Left lung (tissue), 4 donors: ENCODE measurements at regions not wholly inside any gene's neighbourhood (a gene's known extent, or its start where the extent isn't known, plus 50 kb on each side); places are given as distances from the start of the nearest gene placed in this dataset.
"Not testable (repeated sequence)": the region's sequence is repeated elsewhere in the genome, so short reads cannot be mapped to it uniquely, and the experiment has no call there.

Experiments
- ATAC-seq: fragments of 200-7000 bp; cut with Tn5 transposase; one replicate; pipeline ENCODE4 v1.9.1; 2020; ENCODE audit warnings: moderate library complexity
- DNase-seq, 4 donors: peaks; one replicate each; pipeline ENCODE4 v3.0.0-alpha.2; 2013 to 2020
- H3K27ac ChIP-seq, 2 donors: fragments of 200-600 bp; sonication (generic) in 1 of 2; one replicate each; pipeline versions ENCODE4 v1.5.0 to v1.8.0; 2020 to 2021
- H3K27me3 ChIP-seq, 2 donors: fragments of 200-600 bp; sonication (generic) in 1 of 2; one replicate each; pipeline versions ENCODE4 v1.5.0 to v1.8.0; 2020 to 2021
- H3K36me3 ChIP-seq, 2 donors: fragments of 200-600 bp; sonication (generic) in 1 of 2; one replicate each; pipeline versions ENCODE4 v1.5.0 to v1.8.0; 2020 to 2021
- H3K4me1 ChIP-seq, 2 donors: fragments of 200-600 bp; one replicate each; pipeline ENCODE4 v1.8.0; 2021
- H3K4me3 ChIP-seq, 2 donors: fragments of 200-600 bp; sonication (generic) in 1 of 2; one replicate each; pipeline versions ENCODE4 v1.5.0 to v1.8.0; 2020 to 2021; ENCODE audit warnings: mild to moderate bottlenecking in 1 of 2
- H3K9me3 ChIP-seq, 2 donors: fragments of 200-600 bp; sonication (generic) in 1 of 2; one replicate each; pipeline versions ENCODE4 v1.5.0 to v1.8.0; 2020 to 2021
- intact Hi-C, 2 donors: fragments of 100-400 bp; cut with DNase I; formaldehyde crosslinking; loops; one replicate each; pipeline versions ENCODE4 v1.11.2 to v1.14.2; 2022
- TF ChIP-seq, protein P1 (sequence below), 2 donors: fragments of 200-600 bp; sonication (generic) in 1 of 2; IDR thresholded peaks; one replicate each; pipeline versions ENCODE4 v1.5.0 to v1.8.0; 2021; ENCODE audit warnings: antibody characterized with exemption in 2 of 2
- donor health status: DM: no; HTN: yes; CAD: no.
- donor health status: DM: no; HTN: no; CAD: no.

DNA sequence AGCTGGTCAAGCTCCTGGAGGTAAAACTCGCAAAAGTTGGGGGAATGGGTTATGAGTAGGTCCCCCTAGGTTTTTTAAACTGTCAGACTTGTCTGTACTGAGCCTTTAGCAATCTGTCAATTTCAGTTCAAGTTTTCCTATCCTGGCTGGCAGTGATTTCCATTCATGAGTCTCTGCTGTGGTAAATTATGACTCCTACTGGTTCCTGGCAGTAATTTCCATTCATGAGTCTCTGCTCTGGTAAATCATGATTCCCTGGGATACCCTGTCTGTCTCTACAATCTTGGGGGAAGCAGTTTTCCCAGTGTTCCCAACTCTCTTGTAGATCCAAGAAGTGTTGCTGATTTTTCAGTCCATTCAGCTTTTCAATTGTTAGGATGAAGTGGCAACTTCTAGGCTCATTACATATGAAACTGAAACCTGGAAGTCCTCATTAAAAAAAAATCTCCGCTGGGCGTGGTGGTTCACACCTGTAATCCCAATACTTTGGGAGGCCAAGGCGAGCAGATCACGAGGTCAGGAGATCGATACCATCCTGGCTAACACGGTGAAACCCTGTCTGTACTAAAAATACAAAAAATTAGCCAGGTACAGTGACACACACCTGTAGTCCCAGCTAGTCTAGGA is 91.3 kb upstream of the GPBP1 start:
- peak in 1 of 4 donors; percentile 8 for DNase-seq
- TF ChIP-seq, protein P1, sequence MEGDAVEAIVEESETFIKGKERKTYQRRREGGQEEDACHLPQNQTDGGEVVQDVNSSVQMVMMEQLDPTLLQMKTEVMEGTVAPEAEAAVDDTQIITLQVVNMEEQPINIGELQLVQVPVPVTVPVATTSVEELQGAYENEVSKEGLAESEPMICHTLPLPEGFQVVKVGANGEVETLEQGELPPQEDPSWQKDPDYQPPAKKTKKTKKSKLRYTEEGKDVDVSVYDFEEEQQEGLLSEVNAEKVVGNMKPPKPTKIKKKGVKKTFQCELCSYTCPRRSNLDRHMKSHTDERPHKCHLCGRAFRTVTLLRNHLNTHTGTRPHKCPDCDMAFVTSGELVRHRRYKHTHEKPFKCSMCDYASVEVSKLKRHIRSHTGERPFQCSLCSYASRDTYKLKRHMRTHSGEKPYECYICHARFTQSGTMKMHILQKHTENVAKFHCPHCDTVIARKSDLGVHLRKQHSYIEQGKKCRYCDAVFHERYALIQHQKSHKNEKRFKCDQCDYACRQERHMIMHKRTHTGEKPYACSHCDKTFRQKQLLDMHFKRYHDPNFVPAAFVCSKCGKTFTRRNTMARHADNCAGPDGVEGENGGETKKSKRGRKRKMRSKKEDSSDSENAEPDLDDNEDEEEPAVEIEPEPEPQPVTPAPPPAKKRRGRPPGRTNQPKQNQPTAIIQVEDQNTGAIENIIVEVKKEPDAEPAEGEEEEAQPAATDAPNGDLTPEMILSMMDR (IDR thresholded peaks at IDR 0.05): no peak

DNA sequence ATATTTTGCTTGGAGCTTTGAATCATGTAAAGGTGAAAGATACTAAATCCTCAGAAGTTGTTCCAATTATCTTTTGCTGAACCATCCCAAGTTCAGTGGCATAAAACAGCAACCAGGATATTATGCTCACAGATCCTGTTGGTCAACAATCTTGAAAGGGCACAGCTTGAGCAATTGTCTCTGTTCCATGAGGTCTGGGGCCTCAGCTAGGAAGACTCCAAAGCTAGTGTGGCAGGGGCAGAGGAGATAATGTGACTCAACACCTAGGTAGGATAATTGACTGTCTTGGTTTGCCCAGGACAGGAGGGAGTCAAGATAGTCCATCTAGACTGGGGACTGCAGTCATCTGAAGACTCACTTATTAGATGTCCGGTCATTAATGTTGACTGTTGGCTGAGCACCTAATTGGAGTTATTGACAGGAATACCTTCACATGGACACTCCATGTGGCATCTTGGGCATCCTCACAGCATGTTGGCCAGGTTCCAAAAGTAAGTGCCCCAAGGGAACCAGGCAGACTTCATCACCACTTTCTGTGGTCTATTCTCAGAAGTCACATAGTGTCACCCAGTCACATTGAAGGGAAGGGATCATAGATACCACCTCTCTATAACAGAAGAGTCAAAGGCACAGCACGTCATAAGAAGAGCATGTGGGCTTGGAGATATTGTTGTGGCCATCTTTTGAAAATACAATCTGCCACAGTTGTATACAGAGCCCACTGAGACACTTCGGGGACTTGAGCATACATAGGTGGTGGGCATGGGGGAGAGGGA is 88.4 kb upstream of the GPBP1 start:
- TF ChIP-seq, protein P1 (IDR thresholded peaks at IDR 0.05): no peak
- no peak for DNase-seq
- Histone ChIP-seq H3K27me3 (no peaks in the 10 kb centered on the region), H3K4me3 (no peak overlapping the region), H3K36me3 (no peaks in the 10 kb centered on the region), H3K4me1 (no peaks in the 10 kb centered on the region), H3K27ac (no peak overlapping the region), H3K9me3 (no peaks in the 10 kb centered on the region)
- intact Hi-C loops: no loop called here
- no peak for ATAC-seq

More for the DNA sequence above, 91.3 kb upstream of the GPBP1 start:
- Histone ChIP-seq H3K4me1 (no peaks in the 10 kb centered on the region), H3K36me3 (no peaks in the 10 kb centered on the region), H3K27me3 (no peaks in the 10 kb centered on the region), H3K9me3 (no peaks in the 10 kb centered on the region), H3K27ac (no peak overlapping the region), H3K4me3 (no peak overlapping the region)
- intact Hi-C loops: no loop called here
- ATAC-seq: peak; percentile 21

GRCh38 chr5:57087947-57088346 is 85.9 kb upstream of the GPBP1 start:
- H3K36me3 ChIP-seq, DNase-seq, intact Hi-C loops, H3K27me3 ChIP-seq, H3K9me3 ChIP-seq, H3K4me3 ChIP-seq, H3K27ac ChIP-seq, ATAC-seq, H3K4me1 ChIP-seq: not testable (repeated sequence)

GRCh38 chr5:57094753-57095683 is 78.8 kb upstream of the GPBP1 start:
- no peak for ATAC-seq
- H3K4me1 ChIP-seq: no peaks in the 10 kb centered on the region
- no peaks in the 10 kb centered on the region for H3K27me3 ChIP-seq
- H3K4me3 ChIP-seq: no peak overlapping the region
- DNase-seq: no peak
- peaks cover 0 to 31% of the 10 kb centered on the region in 2 donors for H3K9me3 ChIP-seq
- TF ChIP-seq, protein P1 (IDR thresholded peaks at IDR 0.05): no peak
- no peaks in the 10 kb centered on the region for H3K36me3 ChIP-seq
- no peak overlapping the region for H3K27ac ChIP-seq
- intact Hi-C loops: no loop called here

GRCh38 chr5:57097526-57097925 is 76.3 kb upstream of the GPBP1 start:
- TF ChIP-seq, protein P1 (IDR thresholded peaks at IDR 0.05): no peak
- intact Hi-C loops: no loop called here
- ATAC-seq: no peak

More at GRCh38 chr5:57097526-57097925, 76.3 kb upstream of the GPBP1 start:
- Histone ChIP-seq H3K9me3 (peaks cover 0 to 32% of the 10 kb centered on the region in 2 donors), H3K36me3 (no peaks in the 10 kb centered on the region), H3K4me1 (no peaks in the 10 kb centered on the region), H3K4me3 (no peak overlapping the region), H3K27me3 (no peaks in the 10 kb centered on the region), H3K27ac (no peak overlapping the region)
- DNase-seq: no peak
